SU-DHL-6 (cell line): ENCODE measurements at regions not wholly inside any gene's neighbourhood (a gene's known extent, or its start where the extent isn't known, plus 50 kb on each side); places are given as distances from the start of the nearest gene placed in this dataset.

ENCODE experiments used
- H2AFZ ChIP-seq: fragments of 200-600 bp; sonication (generic); 2 replicates; pipeline ENCODE4 v1.6.1; 2014; ENCODE audit warnings: low read depth, mild to moderate bottlenecking, moderate library complexity, mixed read lengths, antibody characterized with exemption, low read length; ENCODE audit not compliant: severe bottlenecking
- H3F3A ChIP-seq: fragments of 200-600 bp; shearing (Covaris generic); 2 replicates; pipeline ENCODE4 v1.6.0; 2016; ENCODE audit warnings: antibody characterized with exemption, mild to moderate bottlenecking; ENCODE audit not compliant: insufficient read depth
- H3K27ac ChIP-seq: fragments of 200-600 bp; sonication (generic); 2 replicates; pipeline ENCODE4 v1.5.1; 2016; ENCODE audit warnings: low read depth, mild to moderate bottlenecking, low read length, moderate library complexity, mixed read lengths
- H3K27me3 ChIP-seq: fragments of 200-600 bp; sonication (generic), shearing (Covaris generic); 2 replicates; pipeline ENCODE4 v1.6.0; 2014; ENCODE audit warnings: mild to moderate bottlenecking, low read length
- H3K36me3 ChIP-seq: fragments of 200-600 bp; sonication (generic); 2 replicates; pipeline ENCODE4 v1.6.1; 2014; ENCODE audit warnings: mild to moderate bottlenecking, low read length, mixed read lengths
- H3K4me2 ChIP-seq: fragments of 300-600, 200-600 bp; shearing (Covaris generic), sonication (generic); 2 replicates; pipeline ENCODE4 v1.6.0; 2014; ENCODE audit warnings: low read length, low read depth, mild to moderate bottlenecking; ENCODE audit not compliant: poor library complexity, severe bottlenecking
- H3K4me3 ChIP-seq: fragments of 200-600 bp; sonication (generic); 2 replicates; pipeline ENCODE4 v1.5.1; 2014; ENCODE audit warnings: antibody characterized with exemption, low read length, mild to moderate bottlenecking, mixed read lengths; ENCODE audit not compliant: insufficient read depth, poor library complexity, severe bottlenecking
- H3K79me2 ChIP-seq: fragments of 200-600 bp; sonication (generic); 2 replicates; pipeline ENCODE4 v1.6.1; 2014; ENCODE audit warnings: mild to moderate bottlenecking, low read length, moderate library complexity; ENCODE audit not compliant: insufficient read depth
- H3K9ac ChIP-seq: fragments of 200-600 bp; sonication (generic); 2 replicates; pipeline ENCODE4 v1.7.0; 2014; ENCODE audit warnings: mild to moderate bottlenecking, low read length
- H3K9me2 ChIP-seq: fragments of 200-600 bp; sonication (generic); replicated peaks from 2 replicates; pipeline ENCODE4 v1.6.1; 2014; ENCODE audit warnings: low read length; ENCODE audit not compliant: insufficient read depth
- H3K9me3 ChIP-seq: fragments of 200-600 bp; sonication (generic); 2 replicates; pipeline ENCODE4 v1.6.1; 2014; ENCODE audit warnings: low read length, mixed read lengths; ENCODE audit not compliant: insufficient read depth
- H4K20me1 ChIP-seq: fragments of 200-600 bp; sonication (generic); 2 replicates; pipeline ENCODE4 v1.6.1; 2014; ENCODE audit warnings: low read depth, mild to moderate bottlenecking, antibody characterized with exemption, low read length, moderate library complexity, mixed read lengths
- EZH2phosphoT487 ChIP-seq: fragments of 200-600 bp; sonication (generic), shearing (Covaris generic); conservative IDR thresholded peaks from 2 replicates; pipeline ENCODE4 v1.6.1; 2018; ENCODE audit warnings: mild to moderate bottlenecking, antibody characterized with exemption, low read length, moderate library complexity, mixed read lengths
- TF ChIP-seq, protein P1 (sequence below): fragments of 200-600 bp; sonication (generic); IDR thresholded peaks from one replicate; pipeline ENCODE4 v1.5.1; 2017; ENCODE audit warnings: antibody characterized with exemption, mild to moderate bottlenecking, low read length, moderate library complexity; ENCODE audit not compliant: insufficient read depth, poor library complexity, severe bottlenecking

DNA sequence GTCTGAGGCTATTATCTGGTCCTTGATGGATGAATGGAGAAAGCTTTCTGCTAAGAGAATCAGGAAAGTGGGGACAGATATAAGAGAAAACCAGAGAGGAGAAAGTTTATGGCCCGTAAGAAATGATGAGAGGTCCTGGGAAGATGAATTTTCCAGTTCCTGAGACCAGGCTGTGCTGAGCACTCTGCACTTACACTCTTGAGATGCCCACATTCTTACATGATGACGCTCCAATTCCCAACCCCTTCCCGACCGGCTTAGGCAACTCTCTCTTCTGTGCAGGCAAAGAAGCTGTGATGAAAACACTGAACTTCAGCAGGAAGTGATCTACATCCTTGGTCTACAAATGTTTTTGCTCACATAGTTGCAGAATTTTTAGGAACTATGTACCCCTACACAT lies 417.0 kb downstream of the ARHGEF28 start:
- no peaks in the 10 kb centered on the region for H4K20me1 ChIP-seq
- no peaks in the 10 kb centered on the region for H3K27me3 ChIP-seq
- H3K36me3 ChIP-seq = no peaks in the 10 kb centered on the region
- no peaks in the 10 kb centered on the region for H3F3A ChIP-seq
- no peak overlapping the region for H2AFZ ChIP-seq
- TF ChIP-seq, protein P1, sequence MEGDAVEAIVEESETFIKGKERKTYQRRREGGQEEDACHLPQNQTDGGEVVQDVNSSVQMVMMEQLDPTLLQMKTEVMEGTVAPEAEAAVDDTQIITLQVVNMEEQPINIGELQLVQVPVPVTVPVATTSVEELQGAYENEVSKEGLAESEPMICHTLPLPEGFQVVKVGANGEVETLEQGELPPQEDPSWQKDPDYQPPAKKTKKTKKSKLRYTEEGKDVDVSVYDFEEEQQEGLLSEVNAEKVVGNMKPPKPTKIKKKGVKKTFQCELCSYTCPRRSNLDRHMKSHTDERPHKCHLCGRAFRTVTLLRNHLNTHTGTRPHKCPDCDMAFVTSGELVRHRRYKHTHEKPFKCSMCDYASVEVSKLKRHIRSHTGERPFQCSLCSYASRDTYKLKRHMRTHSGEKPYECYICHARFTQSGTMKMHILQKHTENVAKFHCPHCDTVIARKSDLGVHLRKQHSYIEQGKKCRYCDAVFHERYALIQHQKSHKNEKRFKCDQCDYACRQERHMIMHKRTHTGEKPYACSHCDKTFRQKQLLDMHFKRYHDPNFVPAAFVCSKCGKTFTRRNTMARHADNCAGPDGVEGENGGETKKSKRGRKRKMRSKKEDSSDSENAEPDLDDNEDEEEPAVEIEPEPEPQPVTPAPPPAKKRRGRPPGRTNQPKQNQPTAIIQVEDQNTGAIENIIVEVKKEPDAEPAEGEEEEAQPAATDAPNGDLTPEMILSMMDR = no peak
- no peak for TF ChIP-seq EZH2phosphoT487
- H3K27ac ChIP-seq = no peak overlapping the region
- H3K4me3 ChIP-seq = no peak overlapping the region
- H3K9me3 ChIP-seq = no peaks in the 10 kb centered on the region
- H3K9ac ChIP-seq = no peak overlapping the region
- H3K4me2 ChIP-seq = no peak overlapping the region
- H3K9me2 ChIP-seq = no peaks in the 10 kb centered on the region
- no peaks in the 10 kb centered on the region for H3K79me2 ChIP-seq

DNA sequence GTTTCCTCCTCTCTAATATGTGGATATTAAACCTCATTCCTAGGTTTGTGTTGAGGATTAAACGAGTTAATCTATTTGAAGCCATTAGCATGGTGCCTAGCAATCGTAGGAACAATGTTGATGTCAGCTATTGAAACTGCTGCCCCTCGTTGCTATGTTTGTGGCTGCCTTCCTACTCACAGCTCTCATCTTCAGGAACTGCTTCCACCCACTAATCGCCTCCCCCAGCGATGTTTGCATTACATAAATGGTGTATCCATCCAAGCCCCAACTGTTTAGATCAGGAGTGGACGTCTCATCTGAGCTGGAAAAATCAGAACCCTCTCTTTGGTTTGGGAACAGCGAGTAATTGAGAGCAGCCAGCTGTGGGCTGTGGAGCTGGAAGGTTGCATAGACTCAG lies 416.6 kb downstream of the ARHGEF28 start:
- no peak overlapping the region for H2AFZ ChIP-seq

DNA sequence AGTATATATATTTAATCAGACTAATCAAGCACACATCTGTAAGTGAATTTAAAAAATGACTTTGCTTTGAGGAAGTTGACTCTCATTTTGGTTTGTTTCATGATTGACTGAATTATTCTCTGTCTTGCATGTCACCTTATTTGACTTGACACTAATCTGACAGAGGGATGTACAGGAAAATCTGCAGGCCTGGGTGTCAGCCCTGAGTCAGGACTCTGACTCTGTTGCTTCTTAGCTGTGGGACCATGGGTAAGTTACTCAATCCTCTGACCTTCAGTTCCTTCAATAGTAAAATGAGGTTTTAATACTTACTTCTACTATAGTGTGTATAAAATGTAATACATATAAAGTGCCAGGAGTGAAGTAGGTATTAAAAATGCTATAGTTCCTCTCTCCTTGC lies 415.9 kb downstream of the ARHGEF28 start:
- H3K27me3 ChIP-seq = no peaks in the 10 kb centered on the region
- H3K27ac ChIP-seq = no peak overlapping the region
- no peak for TF ChIP-seq EZH2phosphoT487
- TF ChIP-seq, protein P1 = no peak

More for the DNA sequence above, 416.6 kb downstream of the ARHGEF28 start:
- Histone ChIP-seq H3K9ac (no peak overlapping the region), H3K4me3 (no peak overlapping the region), H3K36me3 (no peaks in the 10 kb centered on the region), H3K79me2 (no peaks in the 10 kb centered on the region), H4K20me1 (no peaks in the 10 kb centered on the region), H3K27me3 (no peaks in the 10 kb centered on the region), H3K4me2 (no peak overlapping the region), H3K9me3 (no peaks in the 10 kb centered on the region), H3K27ac (no peak overlapping the region), H3F3A (no peaks in the 10 kb centered on the region), H3K9me2 (no peaks in the 10 kb centered on the region)
- TF ChIP-seq, protein P1 = no peak
- no peak for TF ChIP-seq EZH2phosphoT487

More for the DNA sequence above, 415.9 kb downstream of the ARHGEF28 start:
- Histone ChIP-seq H4K20me1 (no peaks in the 10 kb centered on the region), H3K4me3 (no peak overlapping the region), H2AFZ (no peak overlapping the region), H3K9me2 (no peaks in the 10 kb centered on the region), H3F3A (no peaks in the 10 kb centered on the region), H3K9me3 (no peaks in the 10 kb centered on the region), H3K4me2 (no peak overlapping the region), H3K36me3 (no peaks in the 10 kb centered on the region), H3K9ac (no peak overlapping the region), H3K79me2 (no peaks in the 10 kb centered on the region)
